ENCODE measurements at regions not wholly inside any gene's neighbourhood (a gene's known extent, or its start where the extent isn't known, plus 50 kb on each side); places are given as distances from the start of the nearest gene placed in this dataset.

DNA sequence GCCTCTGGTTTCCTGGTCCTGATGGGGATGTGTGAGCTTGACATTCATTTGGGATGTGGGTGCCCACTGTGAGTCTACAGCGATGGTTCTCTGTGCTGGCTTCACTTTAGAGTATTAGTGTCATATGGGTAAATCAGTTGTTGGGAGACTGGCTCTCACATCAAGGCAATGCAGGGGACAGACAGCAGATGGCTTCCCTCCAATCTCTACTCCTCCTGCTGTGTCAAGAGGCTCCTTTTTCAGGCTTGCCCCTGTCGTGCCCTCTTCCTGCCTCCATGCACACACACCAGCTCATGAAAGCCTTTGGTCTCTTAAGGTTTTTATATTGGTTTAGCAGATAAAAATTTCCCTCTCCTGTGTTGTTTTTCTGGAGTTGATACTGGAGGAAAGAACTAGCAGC, 315.6 kb downstream of the RDH14 start:
- H3K4me1 ChIP-seq (replicated peaks; ENCODE audit: insufficient read depth) = no peaks in the 10 kb centered on the region
- no peak overlapping the region for H3K4me2 ChIP-seq
- H3K36me3 ChIP-seq (ENCODE audit: low read depth) = no peaks in the 10 kb centered on the region
- no peak overlapping the region for H3K4me3 ChIP-seq
- no peak overlapping the region for H3K27ac ChIP-seq
- H2AFZ ChIP-seq = no peak overlapping the region
- H3K27me3 ChIP-seq (ENCODE audit: insufficient read depth, low read depth) = no peaks in the 10 kb centered on the region
- H3F3A ChIP-seq (ENCODE audit: insufficient read depth, low read depth) = no peaks in the 10 kb centered on the region
- H3K79me2 ChIP-seq (ENCODE audit: low read depth) = no peaks in the 10 kb centered on the region
- H4K20me1 ChIP-seq (ENCODE audit: insufficient read depth) = no peaks in the 10 kb centered on the region
- intact Hi-C loops (cut with micrococcal nuclease; ENCODE audit: unreplicated experiment) = no loop called here
- TF ChIP-seq EZH2 (IDR thresholded peaks at IDR 0.05; ENCODE audit: low read depth) = no peak
- TF ChIP-seq, protein P1, sequence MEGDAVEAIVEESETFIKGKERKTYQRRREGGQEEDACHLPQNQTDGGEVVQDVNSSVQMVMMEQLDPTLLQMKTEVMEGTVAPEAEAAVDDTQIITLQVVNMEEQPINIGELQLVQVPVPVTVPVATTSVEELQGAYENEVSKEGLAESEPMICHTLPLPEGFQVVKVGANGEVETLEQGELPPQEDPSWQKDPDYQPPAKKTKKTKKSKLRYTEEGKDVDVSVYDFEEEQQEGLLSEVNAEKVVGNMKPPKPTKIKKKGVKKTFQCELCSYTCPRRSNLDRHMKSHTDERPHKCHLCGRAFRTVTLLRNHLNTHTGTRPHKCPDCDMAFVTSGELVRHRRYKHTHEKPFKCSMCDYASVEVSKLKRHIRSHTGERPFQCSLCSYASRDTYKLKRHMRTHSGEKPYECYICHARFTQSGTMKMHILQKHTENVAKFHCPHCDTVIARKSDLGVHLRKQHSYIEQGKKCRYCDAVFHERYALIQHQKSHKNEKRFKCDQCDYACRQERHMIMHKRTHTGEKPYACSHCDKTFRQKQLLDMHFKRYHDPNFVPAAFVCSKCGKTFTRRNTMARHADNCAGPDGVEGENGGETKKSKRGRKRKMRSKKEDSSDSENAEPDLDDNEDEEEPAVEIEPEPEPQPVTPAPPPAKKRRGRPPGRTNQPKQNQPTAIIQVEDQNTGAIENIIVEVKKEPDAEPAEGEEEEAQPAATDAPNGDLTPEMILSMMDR (conservative IDR thresholded peaks at IDR 0.05) = no peak
- DNase-seq = no peak
- no peaks in the 10 kb centered on the region for H3K9me2 ChIP-seq (ENCODE audit: insufficient read depth)
- no peaks in the 10 kb centered on the region for H3K9me3 ChIP-seq (ENCODE audit: insufficient read depth, low read depth)
- ChIA-PET POLR2A (ENCODE audit: unreplicated experiment) (no interaction called here), CTCF (interaction anchor here (0.6 kb wide), 1 partner anchor 112 kb away, joined by 3 read pairs; no protein-coding TSS in a partner anchor)
- no TSS peak for BruUV-seq (replicated peaks)

DNA sequence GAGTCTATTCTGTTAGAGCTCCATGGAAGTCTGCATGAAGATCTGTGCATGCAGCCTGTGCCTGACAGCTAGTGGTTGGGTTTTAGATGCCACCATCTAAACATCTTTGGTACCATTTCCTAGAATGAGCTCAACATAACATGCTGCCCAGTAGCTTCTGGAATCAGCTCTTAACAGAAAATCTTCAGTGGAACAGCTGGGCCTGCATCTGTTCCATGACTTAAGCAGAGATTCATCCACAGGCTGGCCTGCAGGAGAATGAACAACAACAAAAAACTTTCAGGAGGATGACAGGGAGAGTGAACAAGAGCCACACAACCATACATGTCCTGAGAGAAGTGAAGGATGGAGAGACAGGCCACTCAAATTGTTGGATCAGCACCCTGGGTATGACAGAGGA, 316.6 kb downstream of the RDH14 start:
- Histone ChIP-seq H3K4me1 (replicated peaks; ENCODE audit: insufficient read depth) (no peaks in the 10 kb centered on the region), H3K9me2 (ENCODE audit: insufficient read depth) (no peaks in the 10 kb centered on the region), H3K4me2 (no peak overlapping the region), H3K9me3 (ENCODE audit: insufficient read depth, low read depth) (no peaks in the 10 kb centered on the region), H3K4me3 (no peak overlapping the region), H3K27ac (no peak overlapping the region), H4K20me1 (ENCODE audit: insufficient read depth) (no peaks in the 10 kb centered on the region), H2AFZ (no peak overlapping the region), H3K27me3 (ENCODE audit: insufficient read depth, low read depth) (no peaks in the 10 kb centered on the region), H3K79me2 (ENCODE audit: low read depth) (no peaks in the 10 kb centered on the region), H3F3A (ENCODE audit: insufficient read depth, low read depth) (no peaks in the 10 kb centered on the region), H3K36me3 (ENCODE audit: low read depth) (no peaks in the 10 kb centered on the region)
- TF ChIP-seq, protein P1 (conservative IDR thresholded peaks at IDR 0.05) = no peak
- no peak for TF ChIP-seq EZH2 (IDR thresholded peaks at IDR 0.05; ENCODE audit: low read depth)
- POLR2A ChIA-PET (ENCODE audit: unreplicated experiment) = no interaction called here
- CTCF ChIA-PET = no interaction called here
- no peak for DNase-seq
- intact Hi-C loops (cut with micrococcal nuclease; ENCODE audit: unreplicated experiment) = no loop called here
- no TSS peak for BruUV-seq (replicated peaks)

DNA sequence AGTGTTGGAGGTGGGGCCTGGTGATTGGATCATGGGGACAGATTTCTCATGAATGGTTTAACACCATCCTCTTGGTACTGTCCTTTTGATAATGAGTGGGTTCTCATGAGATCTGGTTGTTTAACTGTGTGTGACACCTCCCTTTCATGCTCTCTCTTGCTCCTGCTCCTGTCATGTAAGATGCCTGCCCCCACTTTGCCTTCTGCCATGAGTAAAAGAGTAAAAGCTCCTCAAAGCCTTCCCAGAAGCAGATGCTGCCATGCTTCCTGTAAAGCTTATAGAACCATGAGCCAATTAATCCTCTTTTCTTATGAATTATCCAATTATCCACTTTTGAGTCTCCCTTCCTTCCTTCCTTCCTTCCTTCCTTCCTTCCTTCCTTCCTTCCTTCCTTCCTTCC, 317.7 kb downstream of the RDH14 start:
- Histone ChIP-seq H4K20me1 (ENCODE audit: insufficient read depth) (no peaks in the 10 kb centered on the region), H2AFZ (no peak overlapping the region), H3K4me1 (replicated peaks; ENCODE audit: insufficient read depth) (no peaks in the 10 kb centered on the region), H3K79me2 (ENCODE audit: low read depth) (no peaks in the 10 kb centered on the region), H3K27me3 (ENCODE audit: insufficient read depth, low read depth) (no peaks in the 10 kb centered on the region), H3K27ac (no peak overlapping the region), H3F3A (ENCODE audit: insufficient read depth, low read depth) (no peaks in the 10 kb centered on the region), H3K9me2 (ENCODE audit: insufficient read depth) (no peaks in the 10 kb centered on the region), H3K36me3 (ENCODE audit: low read depth) (no peaks in the 10 kb centered on the region), H3K4me2 (no peak overlapping the region), H3K4me3 (no peak overlapping the region), H3K9me3 (ENCODE audit: insufficient read depth, low read depth) (no peaks in the 10 kb centered on the region)
- ChIA-PET POLR2A (ENCODE audit: unreplicated experiment) (no interaction called here), CTCF (no interaction called here)
- no peak for DNase-seq
- intact Hi-C loops (cut with micrococcal nuclease; ENCODE audit: unreplicated experiment) = no loop called here
- TF ChIP-seq EZH2 (IDR thresholded peaks at IDR 0.05; ENCODE audit: low read depth) = no peak
- TF ChIP-seq, protein P1 (conservative IDR thresholded peaks at IDR 0.05) = no peak
- no TSS peak for BruUV-seq (replicated peaks)

Data from PC-9 (cell line).